ENCODE measurements at regions not wholly inside any gene's neighbourhood (a gene's known extent, or its start where the extent isn't known, plus 50 kb on each side); places are given as distances from the start of the nearest gene placed in this dataset.

DNA sequence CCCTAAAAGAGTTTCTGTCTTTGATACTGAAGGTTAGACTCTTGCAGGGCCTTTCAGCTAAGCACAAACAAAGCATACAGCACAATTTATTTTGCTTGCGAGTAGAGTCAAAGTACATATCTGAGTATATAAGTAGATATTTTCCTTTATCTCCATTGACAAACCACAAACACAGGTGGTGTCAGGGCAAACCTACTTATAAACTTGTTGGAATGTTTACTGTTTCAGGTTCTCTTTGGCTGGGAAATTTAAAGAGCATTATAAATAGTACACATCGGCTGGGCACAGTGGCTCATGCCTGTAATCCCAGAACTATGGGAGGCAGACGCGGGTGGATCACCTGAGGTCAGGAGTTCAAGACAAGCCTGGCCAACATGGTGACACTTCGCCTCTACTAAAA lies 442.6 kb upstream of the PSMD7 start:
- intact Hi-C loops (cut with DNase I), result no loop called here
- DNase-seq, result no peak

DNA sequence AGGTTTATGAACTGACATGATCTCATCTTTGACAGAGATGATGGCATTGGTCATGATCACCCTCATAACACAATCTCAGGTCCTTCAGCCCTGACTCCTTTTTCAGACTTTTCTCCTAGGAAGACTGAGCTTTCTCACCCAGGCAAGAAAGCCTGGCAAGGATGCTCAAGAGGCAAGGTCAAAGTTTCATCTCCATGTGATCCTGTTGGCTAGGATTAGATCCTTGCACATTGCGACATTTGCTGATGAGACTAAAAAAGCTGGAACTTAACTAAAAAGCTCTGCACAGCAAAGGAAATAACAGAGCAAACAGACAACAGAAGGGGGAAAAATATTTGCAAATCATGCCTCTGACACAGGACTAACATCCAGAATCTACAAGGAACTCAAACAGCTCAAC lies 444.1 kb upstream of the PSMD7 start:
- intact Hi-C loops (cut with DNase I), result no loop called here
- no peak for DNase-seq

DNA sequence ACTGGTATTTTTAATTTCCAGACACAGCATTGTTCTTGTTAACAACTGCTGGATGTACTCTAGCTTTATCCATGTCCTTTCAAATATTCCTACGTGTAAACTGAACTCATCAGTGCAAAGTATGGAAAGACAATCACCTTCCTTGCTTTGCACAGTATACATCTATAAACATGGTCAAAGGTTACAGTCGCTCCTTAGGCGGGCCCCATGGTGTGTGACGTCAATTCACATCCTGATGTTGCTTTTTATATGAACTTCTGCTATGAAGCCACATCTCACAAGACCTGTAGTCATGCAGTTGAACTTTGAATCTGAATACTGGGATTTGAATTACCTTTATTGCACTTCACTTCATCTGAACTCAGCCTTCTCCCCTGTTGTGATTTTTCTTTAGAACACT lies 447.6 kb upstream of the PSMD7 start:
- intact Hi-C loops (cut with DNase I), result loop anchor here (10.0 kb wide), 1 partner anchor 134 kb away; no protein-coding TSS in a partner anchor
- DNase-seq, result no peak

DNA sequence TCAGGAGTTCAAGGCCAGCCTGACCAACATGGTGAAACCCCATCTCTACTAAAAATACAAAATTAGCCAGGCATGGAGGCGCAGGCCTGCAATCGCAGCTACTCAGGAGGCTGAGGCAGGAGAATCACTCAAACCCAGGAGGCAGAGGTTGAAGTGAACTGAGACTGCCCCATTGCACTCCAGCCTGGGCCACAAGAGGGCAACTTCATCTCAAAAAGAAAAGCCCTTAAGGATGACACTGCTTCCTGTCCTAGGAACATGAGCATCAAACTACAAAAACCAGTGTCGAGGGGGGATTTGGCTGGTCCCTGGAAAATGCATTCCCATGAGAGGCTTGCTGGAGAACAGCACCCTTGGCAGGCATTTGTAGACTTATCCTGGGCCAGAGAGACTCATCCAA lies 449.5 kb upstream of the PSMD7 start:
- intact Hi-C loops (cut with DNase I), result loop anchor here (10.0 kb wide), 1 partner anchor 132 kb away; no protein-coding TSS in a partner anchor
- no peak for DNase-seq

DNA sequence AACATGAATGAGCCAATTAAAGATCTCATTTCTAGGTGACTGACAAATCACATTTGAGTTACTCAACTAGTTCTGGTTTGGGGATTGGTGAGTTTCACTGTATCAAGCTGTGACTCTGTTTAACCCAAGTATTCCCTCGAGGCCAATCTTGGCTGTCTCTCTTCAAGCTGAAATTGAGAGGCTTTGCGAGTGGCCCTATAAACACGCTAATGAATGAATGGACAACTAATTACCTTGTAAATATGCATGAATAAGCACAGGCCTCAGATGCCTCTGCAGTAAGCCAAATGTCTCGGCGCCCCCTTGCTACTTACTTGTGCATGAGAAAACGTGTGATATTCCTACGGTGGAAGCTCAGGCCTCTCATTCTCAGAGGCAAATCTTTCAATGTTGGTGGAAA lies 450.3 kb upstream of the PSMD7 start:
- intact Hi-C loops (cut with DNase I), result loop anchor here (10.0 kb wide), 1 partner anchor 132 kb away; no protein-coding TSS in a partner anchor
- DNase-seq, result peak in 4 of 10 donors; percentile 8 to 86 (median 26)

DNA sequence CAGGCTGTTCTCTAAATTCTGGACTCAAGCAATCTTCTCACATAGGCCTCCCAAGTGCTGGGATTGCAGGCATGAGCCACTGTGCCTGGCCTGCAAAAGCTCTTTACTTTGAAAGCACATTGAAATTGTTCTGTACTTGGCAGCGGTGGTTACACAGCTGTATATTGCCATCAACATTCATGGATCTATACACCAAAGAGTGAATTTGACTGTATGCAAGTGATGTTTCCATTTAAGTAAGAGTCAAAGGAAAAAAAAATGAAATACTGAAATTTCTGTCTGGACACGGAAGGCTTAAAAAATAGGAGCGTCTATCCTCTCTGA lies 450.6 kb upstream of the PSMD7 start:
- intact Hi-C loops (cut with DNase I), result loop anchor here (10.0 kb wide), 1 partner anchor 131 kb away; no protein-coding TSS in a partner anchor

DNA sequence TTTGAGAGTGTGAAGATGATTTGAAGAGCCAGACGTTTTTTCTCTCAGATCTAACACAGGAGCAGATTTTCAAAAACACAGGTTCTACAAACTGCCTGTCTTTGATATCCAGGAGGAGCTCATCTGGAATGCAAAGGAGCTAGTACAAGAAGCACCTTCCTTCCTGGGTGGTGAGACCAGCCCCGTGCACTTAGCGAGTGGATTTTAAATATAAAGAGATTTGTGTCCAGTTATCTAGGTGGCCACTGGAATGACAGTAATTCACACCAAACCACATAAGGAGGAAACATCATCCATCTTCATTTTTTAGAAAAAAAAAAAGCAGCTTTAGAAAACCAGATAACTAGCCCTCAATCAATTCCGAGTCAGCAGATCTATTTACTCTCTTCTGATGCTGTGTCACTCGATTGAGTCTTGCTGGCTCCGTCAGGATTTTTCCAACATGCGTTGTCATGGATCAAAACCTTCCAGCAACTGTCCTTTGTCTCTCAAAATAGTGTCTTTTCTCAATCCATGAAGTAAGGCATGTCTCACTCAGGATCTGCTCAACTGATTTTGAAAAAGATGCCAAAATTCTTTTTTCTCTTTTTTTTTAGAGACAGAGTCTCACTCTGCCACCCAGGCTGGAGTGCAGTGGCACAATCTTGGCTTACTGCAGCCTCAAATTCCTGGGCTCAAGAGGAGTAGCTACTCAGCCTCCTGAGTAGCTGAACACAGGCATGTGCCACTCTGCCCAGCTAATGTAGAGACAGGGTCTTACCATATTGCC lies 451.2 kb upstream of the PSMD7 start:
- intact Hi-C loops (cut with DNase I), result loop anchor here (10.0 kb wide), 1 partner anchor 131 kb away; no protein-coding TSS in a partner anchor
- DNase-seq, result no peak

More for the DNA sequence above, 450.6 kb upstream of the PSMD7 start:
- no peak for DNase-seq

DNA sequence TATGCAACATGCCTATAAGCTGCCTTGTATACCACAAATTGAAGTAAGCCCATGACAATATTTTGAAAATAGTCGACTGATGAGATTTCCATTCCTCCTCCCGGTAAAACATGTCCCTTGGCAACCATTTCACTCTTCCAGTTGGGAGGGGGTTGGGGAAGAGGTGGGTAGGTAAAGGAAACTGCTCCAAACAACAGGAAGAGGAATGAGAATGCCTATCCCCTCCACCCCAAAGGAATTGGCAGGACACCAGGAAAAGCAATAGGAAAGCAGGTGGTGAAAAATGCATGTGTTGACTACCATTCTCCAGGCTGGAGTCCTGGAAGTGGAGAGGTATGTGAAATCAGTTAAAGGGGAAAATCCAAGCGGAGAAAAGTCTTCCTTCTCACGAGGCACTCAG lies 455.9 kb upstream of the PSMD7 start:
- intact Hi-C loops (cut with DNase I), result loop anchor here (10.0 kb wide), 1 partner anchor 126 kb away; no protein-coding TSS in a partner anchor

DNA sequence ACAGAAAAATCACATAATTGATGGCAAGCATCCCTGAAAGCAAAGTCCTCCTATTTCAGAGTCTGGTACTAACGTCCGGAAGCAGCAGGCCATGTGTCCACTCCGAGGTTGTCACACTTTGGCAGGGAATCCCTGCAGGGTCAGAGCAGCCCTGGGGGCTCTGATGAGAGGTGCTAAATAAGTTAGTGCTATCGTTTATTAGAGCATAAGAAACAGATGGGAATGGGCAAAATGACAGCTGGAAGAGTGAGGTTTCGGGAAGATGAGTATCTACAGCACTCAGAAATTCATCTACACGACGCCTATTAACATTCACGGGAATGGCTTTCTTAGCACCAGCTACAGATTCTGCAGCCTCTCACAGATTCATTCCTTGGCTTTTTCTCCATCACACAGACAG lies 465.4 kb upstream of the PSMD7 start:
- intact Hi-C loops (cut with DNase I), result no loop called here

More for the DNA sequence above, 455.9 kb upstream of the PSMD7 start:
- DNase-seq, result no peak

DNA sequence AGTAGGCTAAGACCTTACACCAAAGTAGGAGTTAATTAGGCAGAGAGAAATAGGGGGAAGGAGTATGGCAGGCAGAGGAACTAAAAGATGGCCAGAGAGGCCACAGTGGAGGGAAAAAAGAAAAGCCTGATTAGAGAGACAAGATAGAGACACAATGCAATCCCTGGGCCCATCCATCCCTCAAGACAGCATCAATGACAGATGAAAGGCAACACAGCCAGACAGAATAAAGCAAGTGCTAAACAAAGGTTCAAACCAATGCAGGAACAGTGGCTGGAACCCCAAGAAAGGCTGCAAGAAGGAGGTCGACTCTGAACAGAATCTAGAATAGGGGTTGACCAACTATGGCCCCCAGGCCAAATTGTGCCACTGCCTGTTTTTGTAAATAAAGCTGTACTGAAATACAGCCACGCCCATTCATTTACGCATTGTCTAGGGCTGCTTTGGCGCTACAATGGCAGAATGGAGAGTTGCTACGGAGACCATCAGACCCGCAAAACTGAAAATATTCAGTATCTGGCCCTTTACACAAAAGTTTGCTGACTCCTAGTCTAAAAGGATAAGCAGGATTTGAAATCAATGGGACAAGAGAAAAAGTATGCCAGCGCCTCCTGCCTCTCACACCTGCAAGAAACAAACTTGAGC lies 473.3 kb upstream of the PSMD7 start:
- DNase-seq, result no peak
- intact Hi-C loops (cut with DNase I), result no loop called here

More for the DNA sequence above, 465.4 kb upstream of the PSMD7 start:
- DNase-seq, result no peak

DNA sequence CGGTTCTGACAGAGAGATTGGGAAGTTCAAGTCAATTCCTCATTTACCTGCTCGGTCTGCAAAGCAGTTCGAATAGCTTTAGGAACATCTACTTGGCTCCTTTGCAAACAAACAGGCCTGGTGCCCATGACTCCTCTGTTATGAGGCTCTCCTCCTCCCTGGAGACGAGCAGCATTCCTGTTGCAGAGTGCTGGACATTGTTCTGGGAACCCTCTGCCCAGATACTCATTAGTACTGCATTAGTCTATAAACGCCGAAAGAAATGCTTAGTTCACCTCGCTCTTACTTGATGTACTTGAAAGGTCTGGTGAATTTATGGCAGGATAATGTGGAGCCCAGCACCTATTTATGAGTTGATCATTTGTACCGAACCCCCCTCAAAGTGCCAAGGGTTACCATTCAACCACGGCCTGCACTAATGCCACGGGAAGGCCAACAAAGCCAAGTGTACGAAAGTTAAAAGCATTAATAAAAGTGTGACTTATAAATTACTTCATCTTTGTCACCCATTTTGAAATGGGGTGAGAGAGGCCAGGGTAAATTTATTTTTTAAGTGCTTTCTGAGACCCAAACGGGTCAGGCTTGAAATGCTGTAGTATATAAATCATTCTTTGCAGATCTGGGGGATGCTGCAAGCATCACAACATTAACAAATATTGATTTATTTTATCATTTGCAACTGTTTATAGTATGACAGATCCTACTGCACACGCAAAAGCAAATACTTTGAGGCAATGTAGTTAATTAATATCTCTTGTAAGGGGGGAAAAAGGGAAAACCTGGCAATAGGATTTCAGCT lies 478.9 kb upstream of the PSMD7 start:
- DNase-seq, result no peak
- intact Hi-C loops (cut with DNase I), result no loop called here

DNA sequence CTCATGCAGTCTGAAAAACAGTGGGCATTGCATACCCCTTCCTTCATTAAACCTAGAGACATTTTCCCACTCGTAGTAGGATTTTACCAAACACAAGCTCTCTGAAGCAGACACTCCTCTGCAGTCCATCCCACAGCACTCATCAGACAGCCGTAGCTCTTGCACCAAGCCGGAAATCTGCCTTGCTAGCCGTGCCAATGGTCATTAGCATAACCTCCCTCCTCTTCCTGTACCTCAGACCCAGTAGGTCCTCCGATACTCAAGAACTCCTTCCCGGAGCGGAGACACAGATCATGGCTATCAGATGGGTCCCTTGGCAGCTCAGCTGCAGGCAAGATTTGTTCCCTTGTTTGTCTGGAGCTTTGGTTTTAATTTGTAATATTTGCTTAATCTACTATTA lies 483.1 kb upstream of the PSMD7 start:
- DNase-seq, result no peak
- intact Hi-C loops (cut with DNase I), result no loop called here

DNA sequence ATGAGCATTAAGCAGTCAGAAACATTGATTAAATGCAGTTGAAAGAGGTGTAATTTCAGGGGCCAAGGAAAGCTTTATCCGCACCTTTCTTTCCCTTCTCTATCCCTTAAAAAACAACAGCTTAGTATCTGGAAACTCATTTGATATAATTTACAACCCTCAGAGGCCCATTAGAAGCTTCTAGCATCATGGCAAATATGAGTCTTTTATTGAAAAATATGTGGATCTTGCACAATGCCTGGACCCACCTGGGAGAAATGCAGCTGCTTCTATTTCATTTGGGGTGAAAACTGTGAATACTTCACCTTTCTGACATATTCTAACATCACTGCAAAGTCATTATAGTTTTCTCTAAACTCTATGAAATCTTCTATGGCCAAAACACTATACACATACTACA lies 492.2 kb upstream of the PSMD7 start:
- intact Hi-C loops (cut with DNase I), result no loop called here
- no peak for DNase-seq

DNA sequence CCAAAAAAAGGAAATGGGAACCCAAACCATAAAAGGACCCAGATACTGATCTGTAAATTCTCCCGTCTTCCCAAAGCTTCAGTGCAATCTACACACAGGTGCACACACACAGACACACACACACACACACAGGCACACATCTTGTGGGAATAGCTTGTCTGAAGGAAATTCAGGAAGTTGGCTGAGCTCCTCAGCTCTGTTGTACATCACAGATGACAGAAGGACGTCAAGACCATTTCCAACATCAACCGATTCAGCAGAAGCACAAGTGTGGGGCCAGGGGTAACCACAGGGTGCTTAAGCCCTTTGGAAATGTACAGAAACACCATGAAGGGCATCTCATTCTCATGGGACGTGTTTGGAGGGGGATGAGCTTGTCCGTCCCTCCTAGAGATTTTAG lies 498.1 kb upstream of the PSMD7 start:
- DNase-seq, result no peak

DNA sequence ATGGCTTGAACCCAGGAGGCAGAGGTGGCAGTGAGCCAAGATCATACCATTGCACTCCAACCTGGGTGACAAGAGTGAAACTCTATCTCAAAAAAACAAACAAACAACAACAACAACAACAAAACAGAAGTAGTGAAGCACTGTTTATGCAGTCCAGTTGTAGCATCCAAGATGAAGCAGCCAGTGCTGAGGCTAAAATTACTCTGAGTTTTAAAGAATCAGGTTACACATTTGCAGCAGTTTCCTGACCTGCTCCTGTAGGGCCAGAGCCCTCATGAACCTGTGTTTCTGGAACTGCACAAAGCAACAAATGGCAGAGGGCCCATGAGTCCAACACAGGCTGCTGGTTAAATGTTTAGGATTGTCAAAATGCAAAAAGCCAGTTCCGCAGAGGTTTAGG lies 499.5 kb upstream of the PSMD7 start:
- intact Hi-C loops (cut with DNase I), result no loop called here
- no peak for DNase-seq

More for the DNA sequence above, 498.1 kb upstream of the PSMD7 start:
- intact Hi-C loops (cut with DNase I), result no loop called here

DNA sequence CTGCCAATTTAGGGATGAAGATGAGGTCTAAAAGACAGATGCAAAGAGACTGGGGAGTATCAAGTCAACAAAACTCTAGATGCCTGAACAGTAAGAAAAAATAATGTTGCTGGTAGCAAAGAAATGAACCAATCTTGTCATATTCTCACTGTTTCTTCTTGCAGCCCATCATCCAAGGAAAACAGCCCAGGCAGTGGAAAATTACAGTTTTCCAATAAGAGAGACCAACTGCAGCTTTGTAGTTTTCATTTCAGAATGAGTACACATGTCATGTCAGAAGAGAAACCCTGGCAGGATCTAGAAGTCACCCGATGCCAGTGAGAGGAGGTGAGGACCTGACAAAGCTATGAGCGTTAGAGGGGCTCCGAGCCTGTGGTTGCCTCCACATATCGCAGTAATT lies 500.4 kb upstream of the PSMD7 start:
- no peak for DNase-seq
- intact Hi-C loops (cut with DNase I), result no loop called here

DNA sequence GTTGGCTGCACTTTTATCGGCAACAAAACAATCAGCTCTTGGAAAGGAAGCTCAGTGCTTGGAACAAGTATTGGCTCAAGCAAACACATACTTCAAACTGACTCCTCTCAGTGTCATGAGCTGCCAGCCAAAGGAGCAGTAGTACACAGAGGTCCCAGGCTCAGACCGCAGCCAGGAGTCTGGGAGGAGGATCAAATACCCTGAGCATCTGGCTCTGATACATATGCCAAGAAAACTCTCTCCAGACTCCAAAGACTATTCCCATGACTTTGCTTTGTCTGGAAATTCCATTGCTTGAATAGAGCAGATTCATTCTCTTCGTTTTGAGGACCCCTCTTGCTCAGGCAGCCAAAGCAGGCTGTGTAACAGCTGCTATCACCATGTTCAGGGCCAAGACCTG lies 501.6 kb upstream of the PSMD7 start:
- intact Hi-C loops (cut with DNase I), result no loop called here
- DNase-seq, result no peak

DNA sequence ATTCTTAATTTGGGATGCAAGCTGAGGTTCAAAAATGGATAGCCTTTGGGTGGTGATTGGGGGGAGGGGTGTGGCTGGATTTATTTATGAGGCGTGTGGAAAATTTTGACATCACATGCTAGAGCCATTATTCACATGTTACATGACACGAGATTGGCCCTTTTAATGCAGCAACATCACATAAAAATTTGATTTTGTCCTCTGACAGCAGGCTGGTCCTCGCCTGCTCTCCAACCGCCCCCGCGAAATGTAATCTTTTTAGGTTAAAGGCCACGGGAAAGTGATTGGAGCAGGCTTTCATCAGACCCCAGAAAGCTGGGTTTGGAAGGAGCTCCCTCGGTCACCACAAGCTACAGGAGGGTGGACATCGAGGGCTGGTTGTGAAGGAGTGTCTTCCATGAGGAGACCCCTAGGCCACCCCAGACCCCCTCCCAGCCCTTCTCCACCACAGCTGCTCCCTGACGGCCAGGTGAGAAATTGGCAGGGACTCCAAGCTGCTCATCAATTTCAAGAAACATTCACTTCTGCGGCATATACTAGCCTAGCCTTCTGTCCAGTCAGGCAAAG lies 502.7 kb upstream of the PSMD7 start:
- intact Hi-C loops (cut with DNase I), result no loop called here
- no peak for DNase-seq

DNA sequence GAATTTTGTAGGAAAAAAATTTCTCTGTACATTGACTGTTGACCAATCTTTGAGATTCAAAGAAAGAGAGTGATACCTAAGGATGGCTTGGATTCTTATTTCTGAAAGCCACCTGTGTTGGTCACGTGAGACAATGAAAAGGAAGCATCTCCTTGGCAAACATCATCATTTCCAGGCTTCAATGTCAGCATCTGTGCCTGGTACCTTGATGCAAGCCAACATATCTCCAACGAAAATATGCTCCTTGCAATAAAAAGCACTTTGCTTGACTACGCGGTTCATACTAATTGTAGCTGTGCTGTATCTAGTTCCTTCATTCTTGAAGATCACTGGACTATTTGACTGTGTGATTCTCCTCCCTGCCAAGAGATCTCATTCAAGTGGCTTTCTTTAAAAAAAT lies 503.4 kb upstream of the PSMD7 start:
- DNase-seq, result no peak
- intact Hi-C loops (cut with DNase I), result no loop called here

DNA sequence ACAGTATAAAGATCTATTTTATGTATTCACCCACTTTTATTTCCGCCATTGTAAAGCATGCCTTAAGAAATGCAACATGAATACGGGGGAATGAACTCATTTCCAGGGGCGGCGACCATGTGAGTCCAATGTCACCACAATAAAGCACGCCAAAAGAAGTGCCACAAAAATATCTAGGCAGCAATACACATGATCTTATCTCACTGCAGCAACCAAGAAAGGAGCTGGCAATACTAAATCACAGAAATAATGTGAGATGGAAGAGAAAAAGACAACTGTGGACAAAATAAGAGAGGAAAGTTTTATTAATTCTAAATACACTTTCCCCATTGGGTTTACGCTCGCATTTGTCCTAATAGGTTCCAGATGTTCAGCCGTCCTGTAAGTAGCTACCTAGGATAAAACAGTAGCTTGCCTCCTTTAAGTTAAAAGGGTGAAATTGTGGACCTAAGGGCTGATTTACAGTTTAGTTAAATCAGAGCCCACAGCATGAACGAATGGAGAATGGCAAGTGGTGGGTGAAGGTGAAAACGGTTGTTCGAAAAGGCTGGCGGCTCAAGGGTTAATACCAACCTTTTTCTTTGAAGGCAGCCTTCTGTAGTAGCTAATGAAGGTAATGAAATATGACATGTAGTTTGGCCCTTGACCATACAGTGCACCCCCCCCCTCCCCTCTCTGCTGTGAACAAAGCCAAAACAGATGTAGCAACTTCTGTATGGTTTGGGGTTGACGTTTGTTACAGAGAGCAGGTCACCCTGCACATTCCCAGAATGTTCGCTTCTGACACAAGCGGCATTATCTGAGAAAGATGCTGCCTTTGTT lies 504.2 kb upstream of the PSMD7 start:
- intact Hi-C loops (cut with DNase I), result no loop called here

More for the DNA sequence above, 504.2 kb upstream of the PSMD7 start:
- no peak for DNase-seq
